SKM-1 (cell line): ENCODE measurements at regions not wholly inside any gene's neighbourhood (a gene's known extent, or its start where the extent isn't known, plus 50 kb on each side); places are given as distances from the start of the nearest gene placed in this dataset.
"Not testable (repeated sequence)": the region's sequence is repeated elsewhere in the genome, so short reads cannot be mapped to it uniquely, and the experiment has no call there.

ENCODE experiments used
- DNase-seq: peaks from one replicate; lab custom pipeline; 2025; ENCODE audit not compliant: unreplicated experiment; lab: John Stamatoyannopoulos, UW

- no peak for DNase-seq
These were observed 199.7 kb downstream of the ADCYAP1 start for GRCh38 chr18:1104181-1104881.

GRCh38 chr18:1124495-1124894, 219.8 kb downstream of the ADCYAP1 start:
- DNase-seq, result no peak

DNA sequence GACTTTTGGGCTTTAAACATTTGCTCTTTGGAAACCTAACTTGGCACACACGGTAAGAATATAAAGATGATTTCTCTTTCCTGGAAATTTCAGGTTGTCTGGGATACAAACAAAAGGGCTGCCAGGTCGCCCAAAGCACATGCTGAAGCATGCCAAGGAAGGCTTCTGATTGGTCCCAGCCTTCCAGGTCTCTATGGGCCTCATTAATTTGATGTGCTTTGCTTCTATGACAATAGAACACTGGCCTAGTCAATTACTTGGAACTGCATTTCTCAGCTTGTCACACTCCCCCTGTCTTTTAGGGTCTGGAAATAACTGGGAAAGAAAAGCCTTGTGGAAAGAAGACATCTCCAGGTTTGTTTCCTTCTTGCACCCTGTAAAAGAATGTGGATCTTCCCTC, 228.9 kb downstream of the ADCYAP1 start:
- no peak for DNase-seq

DNA sequence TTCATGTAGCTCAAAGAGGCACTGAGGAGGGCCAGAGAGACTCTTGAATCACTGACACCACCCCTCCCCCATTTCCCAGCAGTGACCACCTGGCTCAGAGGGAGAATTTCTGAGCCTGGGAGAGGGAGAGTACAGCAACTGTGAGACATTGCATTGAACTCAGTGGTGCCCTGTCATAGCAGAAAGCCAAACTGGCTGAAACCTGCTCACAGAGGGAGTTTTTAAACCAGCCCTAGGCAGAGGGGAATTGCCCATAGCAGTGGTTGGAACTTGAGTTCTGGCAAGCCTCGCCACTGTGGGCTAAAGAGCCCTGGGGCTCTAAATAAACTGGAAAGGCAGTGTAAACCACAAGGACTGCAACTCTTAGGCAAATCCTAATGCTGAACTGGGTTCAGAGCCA, 243.1 kb downstream of the ADCYAP1 start:
- no peak for DNase-seq

DNA sequence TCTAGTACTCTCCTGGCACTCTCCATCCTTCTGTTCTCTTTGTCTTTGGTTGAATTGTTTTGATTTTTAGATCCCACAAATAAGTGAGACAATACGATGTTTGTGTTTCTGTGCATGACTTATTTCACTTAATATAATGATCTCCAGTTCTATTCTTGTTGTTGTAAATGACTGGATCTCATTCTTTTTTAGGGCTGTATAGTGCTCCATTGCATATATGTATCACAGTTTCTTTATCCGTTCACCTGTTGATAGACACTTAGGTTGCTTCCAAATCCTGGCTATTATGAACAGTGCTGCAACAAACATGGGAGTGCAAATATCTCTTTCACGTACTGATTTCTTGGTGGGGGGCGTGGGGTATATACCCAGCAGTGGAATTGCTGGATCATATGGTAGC, 245.0 kb downstream of the ADCYAP1 start:
- no peak for DNase-seq

GRCh38 chr18:1150344-1150743, 245.7 kb downstream of the ADCYAP1 start:
- DNase-seq, result no peak

DNA sequence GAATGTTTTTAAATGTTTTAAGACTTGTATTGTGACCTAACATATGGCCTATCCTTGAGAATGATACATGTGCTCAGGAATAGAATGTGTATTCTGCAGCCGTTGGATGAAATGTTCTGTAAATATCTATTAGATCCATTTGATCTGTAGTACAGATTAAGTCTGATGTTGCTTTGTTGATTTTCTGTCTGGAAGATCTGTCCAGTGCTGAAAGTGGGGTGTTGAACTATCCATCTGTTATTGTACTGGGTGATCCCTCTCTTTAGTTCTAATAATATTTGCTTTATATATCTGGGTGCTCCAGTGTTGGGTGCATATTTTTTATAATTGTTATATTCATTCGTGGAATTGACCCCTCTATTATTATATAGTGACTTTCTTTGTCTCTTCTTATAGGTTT, 248.3 kb downstream of the ADCYAP1 start:
- DNase-seq, result not testable (repeated sequence)

GRCh38 chr18:1173593-1173992, 268.9 kb downstream of the ADCYAP1 start:
- no peak for DNase-seq

GRCh38 chr18:1177232-1177631, 272.6 kb downstream of the ADCYAP1 start:
- no peak for DNase-seq

DNA sequence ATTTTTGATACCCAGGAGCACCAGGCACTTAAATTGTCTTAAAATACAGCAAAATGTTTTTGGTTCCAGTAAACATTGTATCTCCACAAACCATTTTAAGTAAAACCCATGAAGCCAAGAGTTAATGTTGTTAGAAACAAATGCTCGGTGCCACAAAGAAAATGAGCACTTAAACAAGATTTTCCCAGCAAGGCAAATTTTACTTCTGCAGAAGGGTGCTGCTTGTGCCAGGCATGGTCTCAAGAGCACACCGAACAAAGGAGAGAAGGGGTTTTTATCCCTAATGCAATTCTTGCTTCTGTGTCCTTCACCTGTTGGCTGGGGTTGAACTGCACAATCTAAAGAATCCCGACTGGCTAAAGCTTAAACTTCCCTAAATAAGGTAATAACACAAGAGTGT, 286.7 kb downstream of the ADCYAP1 start:
- DNase-seq, result no peak

- DNase-seq, result no peak
These were observed 308.5 kb downstream of the ADCYAP1 start for GRCh38 chr18:1213126-1213525.

GRCh38 chr18:1222880-1223279, 318.2 kb downstream of the ADCYAP1 start:
- DNase-seq, result no peak

GRCh38 chr18:1227025-1227424, 322.4 kb downstream of the ADCYAP1 start:
- no peak for DNase-seq

DNA sequence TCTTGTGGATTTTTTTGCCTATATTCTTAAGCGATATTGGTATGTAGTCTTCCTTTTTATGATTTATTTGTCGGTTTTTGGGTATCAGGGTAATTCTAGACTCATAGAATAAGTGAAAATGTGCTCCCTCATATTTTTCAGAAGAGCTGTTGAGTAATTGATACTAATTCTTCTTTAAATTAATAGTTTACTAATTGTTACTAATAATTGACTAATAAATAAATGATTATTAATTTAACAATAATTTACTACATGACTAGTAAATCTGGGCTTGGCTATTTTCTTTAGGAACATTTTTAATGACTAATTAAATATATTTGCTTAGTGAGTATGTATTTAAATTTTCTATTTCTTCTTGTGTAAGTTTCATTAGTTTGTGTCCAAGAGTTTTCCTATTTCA, 325.0 kb downstream of the ADCYAP1 start:
- DNase-seq, result no peak

DNA sequence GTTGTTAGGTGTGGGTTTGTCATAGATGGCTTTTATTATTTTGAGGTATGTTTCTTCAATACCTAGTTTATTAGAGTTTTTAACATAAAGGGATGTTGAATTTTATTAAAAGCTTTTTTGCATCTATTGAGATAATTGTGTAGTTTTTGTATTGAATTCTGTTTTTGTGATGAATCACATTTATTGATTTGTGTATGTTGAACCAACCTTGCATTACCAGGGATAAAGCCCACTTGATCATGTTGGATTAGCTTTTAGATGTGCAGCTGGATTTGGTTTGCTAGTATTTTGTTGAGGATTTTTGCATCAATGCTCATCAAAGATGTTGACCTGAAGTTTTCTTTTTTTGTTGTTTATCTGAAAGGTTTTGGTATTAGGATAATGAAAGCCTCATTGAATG, 328.2 kb downstream of the ADCYAP1 start:
- no peak for DNase-seq

DNA sequence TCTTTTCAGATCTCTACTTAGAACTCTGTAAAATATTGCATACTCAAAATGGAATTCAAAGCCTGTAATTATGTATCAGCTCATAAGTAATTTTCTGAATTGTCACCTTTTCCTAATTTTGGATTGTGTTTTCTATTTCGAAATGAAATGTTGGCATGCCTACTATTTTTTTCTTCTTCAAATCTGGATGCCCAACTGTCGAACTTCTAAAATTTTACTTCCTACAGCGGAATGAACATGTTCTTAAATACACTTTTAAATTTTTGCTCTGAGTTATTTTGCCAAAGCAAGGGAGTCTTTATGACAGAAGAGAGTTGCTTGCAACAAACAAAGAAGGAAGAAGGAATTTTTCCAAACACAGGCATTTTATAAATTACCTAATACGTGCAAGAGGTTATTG, 336.0 kb downstream of the ADCYAP1 start:
- no peak for DNase-seq

DNA sequence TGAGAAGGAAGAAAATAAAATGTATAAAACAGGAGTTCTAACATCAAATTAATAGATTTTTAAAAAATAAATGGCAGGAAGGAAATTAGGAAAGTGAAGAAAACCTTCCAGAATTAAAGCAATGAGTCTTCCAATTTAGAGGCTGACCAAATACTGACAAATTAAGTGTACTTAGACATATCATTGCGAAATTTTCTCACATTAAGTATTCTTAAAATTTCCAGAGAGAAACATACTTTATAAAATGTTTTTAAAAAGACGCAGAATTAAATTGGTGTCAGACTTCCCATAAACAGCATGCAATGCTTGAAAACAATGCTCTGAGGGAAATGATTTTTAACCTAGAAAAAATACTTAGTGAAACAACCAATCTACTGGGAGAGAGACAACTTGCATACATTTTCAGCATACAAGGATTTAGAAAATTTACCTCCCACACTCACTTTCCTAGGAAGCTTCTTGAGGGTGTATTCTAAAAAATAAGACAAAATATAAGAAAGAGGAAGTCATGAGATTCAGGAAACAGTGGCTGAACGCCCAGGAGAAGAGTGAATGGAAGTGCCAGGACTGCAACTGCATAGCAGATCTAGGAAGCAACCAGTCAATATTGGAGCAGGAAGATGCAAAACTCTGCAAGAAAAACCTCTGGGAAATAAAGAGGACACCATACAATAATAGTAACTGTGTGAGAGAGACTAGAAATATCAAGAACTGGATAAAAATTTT, 339.9 kb downstream of the ADCYAP1 start:
- no peak for DNase-seq

DNA sequence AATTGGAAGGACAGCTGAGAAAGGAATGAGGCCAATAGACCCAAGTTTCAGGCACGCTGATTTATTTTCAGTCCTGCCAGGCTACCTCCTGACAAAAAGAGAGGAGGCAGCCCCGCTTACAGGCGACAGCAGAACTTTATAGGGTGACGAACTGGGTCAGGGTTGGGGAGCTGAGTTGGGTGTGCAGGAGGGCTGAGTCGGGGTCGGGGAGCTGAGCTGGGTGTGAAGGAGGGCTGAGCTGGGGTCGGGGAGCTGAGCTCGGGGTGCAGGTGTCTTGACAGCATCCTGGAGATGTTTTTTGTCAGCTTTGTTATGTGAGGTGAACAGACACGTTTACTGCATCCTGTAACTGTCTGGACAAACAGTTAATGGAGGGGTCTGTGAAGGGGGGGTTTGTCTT, 342.2 kb downstream of the ADCYAP1 start:
- no peak for DNase-seq

DNA sequence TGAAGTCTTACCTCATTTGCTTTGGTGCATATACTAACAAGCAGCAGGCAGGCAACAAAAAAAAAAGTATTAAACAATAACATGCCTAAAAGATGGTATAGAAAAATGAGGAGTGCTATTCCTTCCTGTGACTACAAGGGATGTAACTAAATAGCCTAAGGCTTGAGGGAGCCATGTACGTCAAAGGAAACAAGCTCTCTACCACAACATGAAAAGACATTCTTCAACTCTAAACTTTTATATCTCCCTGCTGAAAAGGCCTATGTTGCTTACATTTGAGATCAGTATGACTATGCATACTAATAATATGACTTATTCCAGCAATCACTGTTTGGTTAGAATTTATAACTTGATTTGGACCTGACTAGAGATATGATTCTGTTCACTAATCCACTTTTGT, 347.9 kb downstream of the ADCYAP1 start:
- DNase-seq, result no peak

DNA sequence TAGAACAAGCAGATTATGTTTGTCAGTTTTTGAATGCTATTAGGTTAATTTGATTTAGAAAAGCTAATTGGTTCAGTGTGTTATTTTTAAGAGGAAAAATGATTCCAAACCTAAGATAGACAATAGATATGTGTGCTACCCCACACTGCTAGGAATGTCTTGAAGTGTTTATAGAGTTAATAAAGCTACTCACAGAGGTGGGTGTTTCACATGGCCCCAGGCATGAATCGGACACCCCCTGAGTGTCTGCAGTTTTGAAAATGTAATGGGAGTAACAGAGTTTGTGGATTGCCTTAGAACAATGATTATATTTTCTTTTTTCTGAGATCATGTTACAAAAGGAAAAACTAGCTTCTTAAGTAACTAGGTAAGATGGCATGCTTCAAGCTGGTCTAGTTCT, 348.3 kb downstream of the ADCYAP1 start:
- DNase-seq, result no peak

DNA sequence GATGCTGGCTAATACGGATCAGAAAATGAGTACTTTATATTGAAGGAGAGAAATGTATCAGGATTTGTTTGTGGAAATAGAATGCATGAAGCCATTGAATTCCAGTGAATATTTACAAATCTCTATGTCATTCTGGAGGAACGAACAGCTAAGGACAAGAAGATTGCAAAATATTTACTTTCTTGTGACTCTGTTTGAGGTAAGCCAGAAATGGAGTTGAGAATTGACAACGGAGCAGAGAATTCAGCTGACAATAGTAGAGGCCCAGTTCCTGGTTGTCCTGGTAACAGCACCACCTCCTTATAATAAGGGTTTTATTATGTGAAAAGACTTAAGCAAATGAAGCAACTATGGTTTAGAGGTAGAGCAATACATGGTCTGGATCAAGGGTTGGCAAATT, 349.2 kb downstream of the ADCYAP1 start:
- no peak for DNase-seq

- DNase-seq, result no peak
These were observed 356.4 kb downstream of the ADCYAP1 start for GRCh38 chr18:1261054-1261453.

GRCh38 chr18:1267021-1267420, 362.4 kb downstream of the ADCYAP1 start:
- DNase-seq, result no peak
